ENCODE measurements at regions not wholly inside any gene's neighbourhood (a gene's known extent, or its start where the extent isn't known, plus 50 kb on each side); places are given as distances from the start of the nearest gene placed in this dataset.
A peak's percentile ranks its signal among the peaks of the same experiment; 100 is the strongest.
"Not testable (repeated sequence)": the region's sequence is repeated elsewhere in the genome, so short reads cannot be mapped to it uniquely, and the experiment has no call there.

GRCh38 chr3:94402126-94402525 is 339.3 kb downstream of the NSUN3 start:
- no peak for TF ChIP-seq CTCF (IDR thresholded peaks at IDR 0.05; ENCODE audit: low read depth, low read length)
- no peak for DNase-seq (ENCODE audit: low read depth in 1 of 2, low spot score in 1 of 2)
- Histone ChIP-seq H3K4me3 (no peak overlapping the region), H3K27ac (no peak overlapping the region), H3K4me1 (ENCODE audit: low read depth) (no peaks in the 10 kb centered on the region), H3K9me3 (ENCODE audit: low read depth) (no peaks in the 10 kb centered on the region), H3K36me3 (no peaks in the 10 kb centered on the region), H3K27me3 (no peaks in the 10 kb centered on the region)

GRCh38 chr3:94405258-94406035 is 342.6 kb downstream of the NSUN3 start:
- H3K4me3 ChIP-seq: no peak overlapping the region
- H3K27ac ChIP-seq: no peak overlapping the region
- no peak for TF ChIP-seq CTCF (IDR thresholded peaks at IDR 0.05; ENCODE audit: low read depth, low read length)
- H3K36me3 ChIP-seq: no peaks in the 10 kb centered on the region
- DNase-seq (ENCODE audit: low read depth in 1 of 2, low spot score in 1 of 2): peak in 1 of 2 donors; percentile 17
- no peaks in the 10 kb centered on the region for H3K9me3 ChIP-seq (ENCODE audit: low read depth)
- H3K4me1 ChIP-seq (ENCODE audit: low read depth): no peaks in the 10 kb centered on the region
- no peaks in the 10 kb centered on the region for H3K27me3 ChIP-seq

GRCh38 chr3:94406595-94406994 is 343.7 kb downstream of the NSUN3 start:
- Histone ChIP-seq H3K27me3 (no peaks in the 10 kb centered on the region), H3K4me3 (no peak overlapping the region), H3K9me3 (ENCODE audit: low read depth) (no peaks in the 10 kb centered on the region), H3K4me1 (ENCODE audit: low read depth) (no peaks in the 10 kb centered on the region), H3K36me3 (no peaks in the 10 kb centered on the region), H3K27ac (no peak overlapping the region)
- no peak for DNase-seq (ENCODE audit: low read depth in 1 of 2, low spot score in 1 of 2)
- TF ChIP-seq CTCF (IDR thresholded peaks at IDR 0.05; ENCODE audit: low read depth, low read length): no peak

- H3K4me3 ChIP-seq; H3K27ac ChIP-seq; H3K4me1 ChIP-seq (ENCODE audit: low read depth); H3K36me3 ChIP-seq; DNase-seq (ENCODE audit: low read depth in 1 of 2, low spot score in 1 of 2); H3K9me3 ChIP-seq (ENCODE audit: low read depth); H3K27me3 ChIP-seq: not testable (repeated sequence)
Observed at GRCh38 chr3:94412936-94413335, 350.1 kb downstream of the NSUN3 start.

- Histone ChIP-seq H3K36me3 (no peaks in the 10 kb centered on the region), H3K27me3 (no peaks in the 10 kb centered on the region), H3K9me3 (ENCODE audit: low read depth) (no peaks in the 10 kb centered on the region), H3K27ac (no peak overlapping the region), H3K4me3 (no peak overlapping the region), H3K4me1 (ENCODE audit: low read depth) (no peaks in the 10 kb centered on the region)
- no peak for TF ChIP-seq CTCF (IDR thresholded peaks at IDR 0.05; ENCODE audit: low read depth, low read length)
- peak in 1 of 2 donors; percentile 68 for DNase-seq (ENCODE audit: low read depth in 1 of 2, low spot score in 1 of 2)
Observed at GRCh38 chr3:94413336-94414108, 350.7 kb downstream of the NSUN3 start.

GRCh38 chr3:94414418-94414817 is 351.6 kb downstream of the NSUN3 start:
- Histone ChIP-seq H3K36me3 (no peaks in the 10 kb centered on the region), H3K27ac (no peak overlapping the region), H3K27me3 (no peaks in the 10 kb centered on the region), H3K4me3 (no peak overlapping the region), H3K4me1 (ENCODE audit: low read depth) (no peaks in the 10 kb centered on the region), H3K9me3 (ENCODE audit: low read depth) (no peaks in the 10 kb centered on the region)
- TF ChIP-seq CTCF (IDR thresholded peaks at IDR 0.05; ENCODE audit: low read depth, low read length): no peak
- DNase-seq (ENCODE audit: low read depth in 1 of 2, low spot score in 1 of 2): no peak

Measured in cardiac muscle cell (in vitro differentiated cells and primary cell).